Liver (tissue), 3 donors: ENCODE measurements at regions not wholly inside any gene's neighbourhood (a gene's known extent, or its start where the extent isn't known, plus 50 kb on each side); places are given as distances from the start of the nearest gene placed in this dataset.

ENCODE experiments used
- ATF3 ChIP-seq: IDR thresholded peaks from 2 replicates; pipeline ENCODE4 v1.6.1; 2016; ENCODE audit warnings: antibody characterized with exemption
- CTCF ChIP-seq: fragments of 150-350 bp; IDR thresholded peaks from 2 replicates; pipeline ENCODE4 v1.5.1; 2017; ENCODE audit warnings: improper control_type of control experiment, low read depth, low read length; ENCODE audit not compliant: missing input control
- FOXA1 ChIP-seq: IDR thresholded peaks from 2 replicates; pipeline ENCODE4 v1.6.1; 2016; ENCODE audit warnings: antibody characterized with exemption
- GABPA ChIP-seq, 2 donors: IDR thresholded peaks in 1 of 2; conservative IDR thresholded peaks in 1 of 2; 2 replicates each; pipeline ENCODE4 v1.6.1; 2016; ENCODE audit warnings: antibody characterized with exemption in 2 of 2, mild to moderate bottlenecking in 1 of 2, moderate library complexity in 1 of 2
- HNF4A ChIP-seq, 2 donors: conservative IDR thresholded peaks; 2 replicates each; pipeline ENCODE4 v1.6.1; 2016; ENCODE audit warnings: antibody characterized with exemption in 2 of 2, mild to moderate bottlenecking in 2 of 2
- MAX ChIP-seq: IDR thresholded peaks from 2 replicates; pipeline ENCODE4 v1.6.1; 2016; ENCODE audit warnings: antibody characterized with exemption
- RAD21 ChIP-seq, 2 donors: IDR thresholded peaks; 2 replicates each; pipeline ENCODE4 v1.6.1; 2016; ENCODE audit warnings: antibody characterized with exemption in 2 of 2, mild to moderate bottlenecking in 2 of 2
- SP1 ChIP-seq: IDR thresholded peaks from 2 replicates; pipeline ENCODE4 v1.6.1; 2018; ENCODE audit warnings: antibody characterized with exemption, mild to moderate bottlenecking
- TAF1 ChIP-seq: conservative IDR thresholded peaks from 2 replicates; pipeline ENCODE4 v1.6.1; 2016; ENCODE audit warnings: antibody characterized with exemption, mild to moderate bottlenecking
- YY1 ChIP-seq: IDR thresholded peaks from 2 replicates; pipeline ENCODE4 v1.6.1; 2016; ENCODE audit warnings: antibody characterized with exemption, mild to moderate bottlenecking
- ZBTB33 ChIP-seq: IDR thresholded peaks from 2 replicates; pipeline ENCODE4 v1.6.1; 2016; ENCODE audit warnings: antibody characterized with exemption
- TF ChIP-seq, protein P1 (sequence below): IDR thresholded peaks from 2 replicates; pipeline ENCODE4 v1.6.1; 2016; ENCODE audit warnings: antibody characterized with exemption, mild to moderate bottlenecking
- donor health status: healthy.
- donor health status: healthy.

- TF ChIP-seq ATF3 (no peak), CTCF (no peak), TAF1 (no peak), RAD21 (IDR thresholded peaks at IDR 0.05) (no peak), YY1 (no peak), SP1 (no peak), MAX (no peak), ZBTB33 (no peak), GABPA (IDR thresholded peaks at IDR 0.05 in 1 of 2, conservative IDR thresholded peaks at IDR 0.05 in 1 of 2) (no peak), FOXA1 (no peak), HNF4A (conservative IDR thresholded peaks at IDR 0.05) (no peak)
- TF ChIP-seq, protein P1, sequence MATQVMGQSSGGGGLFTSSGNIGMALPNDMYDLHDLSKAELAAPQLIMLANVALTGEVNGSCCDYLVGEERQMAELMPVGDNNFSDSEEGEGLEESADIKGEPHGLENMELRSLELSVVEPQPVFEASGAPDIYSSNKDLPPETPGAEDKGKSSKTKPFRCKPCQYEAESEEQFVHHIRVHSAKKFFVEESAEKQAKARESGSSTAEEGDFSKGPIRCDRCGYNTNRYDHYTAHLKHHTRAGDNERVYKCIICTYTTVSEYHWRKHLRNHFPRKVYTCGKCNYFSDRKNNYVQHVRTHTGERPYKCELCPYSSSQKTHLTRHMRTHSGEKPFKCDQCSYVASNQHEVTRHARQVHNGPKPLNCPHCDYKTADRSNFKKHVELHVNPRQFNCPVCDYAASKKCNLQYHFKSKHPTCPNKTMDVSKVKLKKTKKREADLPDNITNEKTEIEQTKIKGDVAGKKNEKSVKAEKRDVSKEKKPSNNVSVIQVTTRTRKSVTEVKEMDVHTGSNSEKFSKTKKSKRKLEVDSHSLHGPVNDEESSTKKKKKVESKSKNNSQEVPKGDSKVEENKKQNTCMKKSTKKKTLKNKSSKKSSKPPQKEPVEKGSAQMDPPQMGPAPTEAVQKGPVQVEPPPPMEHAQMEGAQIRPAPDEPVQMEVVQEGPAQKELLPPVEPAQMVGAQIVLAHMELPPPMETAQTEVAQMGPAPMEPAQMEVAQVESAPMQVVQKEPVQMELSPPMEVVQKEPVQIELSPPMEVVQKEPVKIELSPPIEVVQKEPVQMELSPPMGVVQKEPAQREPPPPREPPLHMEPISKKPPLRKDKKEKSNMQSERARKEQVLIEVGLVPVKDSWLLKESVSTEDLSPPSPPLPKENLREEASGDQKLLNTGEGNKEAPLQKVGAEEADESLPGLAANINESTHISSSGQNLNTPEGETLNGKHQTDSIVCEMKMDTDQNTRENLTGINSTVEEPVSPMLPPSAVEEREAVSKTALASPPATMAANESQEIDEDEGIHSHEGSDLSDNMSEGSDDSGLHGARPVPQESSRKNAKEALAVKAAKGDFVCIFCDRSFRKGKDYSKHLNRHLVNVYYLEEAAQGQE = no peak
Observed at GRCh38 chr10:44820094-44820493, 91.0 kb upstream of the TMEM72 start.
